GM23338 (cell line): ENCODE measurements at regions not wholly inside any gene's neighbourhood (a gene's known extent, or its start where the extent isn't known, plus 50 kb on each side); places are given as distances from the start of the nearest gene placed in this dataset.

Experiments
- ATAC-seq: fragments of 200-7000 bp; cut with Tn5 transposase; 3 replicates; pipeline ENCODE4 v1.9.1; 2020
- DNase-seq: peaks from one replicate; pipeline ENCODE4 v3.0.0-alpha.2; 2015; ENCODE audit warnings: low spot score
- H2AFZ ChIP-seq: fragments of 200-600 bp; sonication (generic); 2 replicates; pipeline ENCODE4 v1.8.0; 2016; ENCODE audit warnings: antibody characterized with exemption, mild to moderate bottlenecking, moderate library complexity
- H3F3A ChIP-seq: fragments of 200-600 bp; sonication (generic); replicated peaks from 2 replicates; pipeline ENCODE4 v1.8.0; 2017; ENCODE audit warnings: antibody characterized with exemption, mixed run types, low read depth
- H3K27ac ChIP-seq: fragments of 200-600 bp; sonication (generic); 2 replicates; pipeline ENCODE4 v1.6.1; 2016; ENCODE audit warnings: low read depth
- H3K27me3 ChIP-seq: fragments of 200-600 bp; sonication (generic); 2 replicates; pipeline ENCODE4 v1.8.0; 2016; ENCODE audit warnings: mild to moderate bottlenecking, mixed run types, moderate library complexity; ENCODE audit not compliant: insufficient read depth
- H3K36me3 ChIP-seq: fragments of 200-600 bp; sonication (generic); 2 replicates; pipeline ENCODE4 v1.8.0; 2016; ENCODE audit warnings: mild to moderate bottlenecking; ENCODE audit not compliant: insufficient read depth
- H3K4me1 ChIP-seq: fragments of 200-600 bp; sonication (generic); 2 replicates; pipeline ENCODE4 v1.8.0; 2016; ENCODE audit warnings: mild to moderate bottlenecking, moderate library complexity; ENCODE audit not compliant: insufficient read depth
- H3K4me2 ChIP-seq: fragments of 200-600 bp; sonication (generic); 2 replicates; pipeline ENCODE4 v1.7.1; 2017; ENCODE audit warnings: mixed run types
- H3K4me3 ChIP-seq: fragments of 200-600 bp; sonication (generic); 2 replicates; pipeline ENCODE4 v1.6.1; 2016; ENCODE audit warnings: mixed run types
- H3K79me2 ChIP-seq: fragments of 200-600 bp; sonication (generic); replicated peaks from 2 replicates; pipeline ENCODE4 v1.8.0; 2017; ENCODE audit warnings: mild to moderate bottlenecking; ENCODE audit not compliant: insufficient read depth
- H3K9me2 ChIP-seq: fragments of 200-600 bp; sonication (generic); 2 replicates; pipeline ENCODE4 v1.8.0; 2017; ENCODE audit not compliant: insufficient read depth
- H4K20me1 ChIP-seq: fragments of 200-600 bp; sonication (generic); replicated peaks from 2 replicates; pipeline ENCODE4 v1.8.0; 2017; ENCODE audit warnings: mild to moderate bottlenecking; ENCODE audit not compliant: insufficient read depth
- H3K27ac Mint-ChIP-seq: 2 replicates; pipeline ENCODE4 v1.8.0; 2020; ENCODE audit warnings: inconsistent platforms, mild to moderate bottlenecking, moderate library complexity, mixed read lengths
- H3K27me3 Mint-ChIP-seq: 3 replicates; pipeline ENCODE4 v1.8.0; 2022; ENCODE audit warnings: low read depth, mild to moderate bottlenecking, moderate library complexity, mixed read lengths, inconsistent platforms; ENCODE audit not compliant: insufficient read depth, poor library complexity
- H3K36me3 Mint-ChIP-seq: 3 replicates; pipeline ENCODE4 v1.8.0; 2021; ENCODE audit warnings: low read depth, mild to moderate bottlenecking, inconsistent platforms, moderate library complexity, mixed read lengths
- H3K4me1 Mint-ChIP-seq: 3 replicates; pipeline ENCODE4 v1.8.0; 2020; ENCODE audit warnings: mild to moderate bottlenecking, inconsistent platforms, mixed read lengths
- H3K4me3 Mint-ChIP-seq: 3 replicates; pipeline ENCODE4 v1.8.0; 2021; ENCODE audit warnings: moderate library complexity, mild to moderate bottlenecking, inconsistent platforms, mixed read lengths
- H3K9me3 Mint-ChIP-seq: 3 replicates; pipeline ENCODE4 v1.8.0; 2020; ENCODE audit warnings: moderate library complexity, mild to moderate bottlenecking, inconsistent platforms, mixed read lengths
- CREB1 ChIP-seq: fragments of 250-450 bp; sonication (Bioruptor Pico); IDR thresholded peaks from 2 replicates; pipeline ENCODE4 v1.5.0; 2020; ENCODE audit warnings: low read depth, mild to moderate bottlenecking, moderate library complexity
- CTCF ChIP-seq, 2 experiments: fragments of 200-600 bp in 1 of 2; sonication (generic) in 1 of 2; conservative IDR thresholded peaks; 2 replicates each; pipeline versions ENCODE4 v1.5.1 to v1.6.1; 2016 to 2017; ENCODE audit warnings: antibody characterized with exemption in 2 of 2, low read depth in 2 of 2, mild to moderate bottlenecking in 2 of 2, moderate library complexity in 1 of 2
- ETS1 ChIP-seq: IDR thresholded peaks from 2 replicates; pipeline ENCODE4 v1.6.1; 2016; ENCODE audit warnings: antibody characterized with exemption
- EZH2 ChIP-seq: fragments of 200-600 bp; sonication (generic); IDR thresholded peaks from one replicate; pipeline ENCODE4 v1.8.0; 2017; ENCODE audit warnings: antibody characterized with exemption, mild to moderate bottlenecking, low read depth; ENCODE audit not compliant: unreplicated experiment
- EZH2phosphoT487 ChIP-seq: fragments of 200-600 bp; sonication (generic); IDR thresholded peaks from one replicate; pipeline ENCODE4 v1.8.1; 2018; ENCODE audit warnings: antibody characterized with exemption; ENCODE audit not compliant: unreplicated experiment
- JUNB ChIP-seq: IDR thresholded peaks from one replicate; pipeline ENCODE4 v1.6.1; 2016; ENCODE audit warnings: antibody characterized with exemption; ENCODE audit not compliant: unreplicated experiment
- NANOG ChIP-seq: IDR thresholded peaks from 2 replicates; pipeline ENCODE4 v1.6.1; 2016; ENCODE audit warnings: antibody characterized with exemption, borderline replicate concordance
- POLR2AphosphoS5 ChIP-seq: IDR thresholded peaks from 2 replicates; pipeline ENCODE4 v1.6.1; 2016; ENCODE audit warnings: antibody characterized with exemption, low read depth
- REST ChIP-seq: IDR thresholded peaks from one replicate; pipeline ENCODE4 v1.6.1; 2018; ENCODE audit warnings: antibody characterized with exemption; ENCODE audit not compliant: unreplicated experiment
- STAT1 ChIP-seq: IDR thresholded peaks from one replicate; pipeline ENCODE4 v1.6.1; 2016; ENCODE audit warnings: antibody characterized with exemption; ENCODE audit not compliant: unreplicated experiment
- ZNF114 ChIP-seq: fragments of 250-450 bp; sonication (Bioruptor Pico); IDR thresholded peaks from 2 replicates; pipeline ENCODE4 v1.5.0; 2020; ENCODE audit warnings: mild to moderate bottlenecking, moderate library complexity
- ZNF331 ChIP-seq: fragments of 250-450 bp; sonication (Bioruptor Pico); IDR thresholded peaks from 2 replicates; pipeline ENCODE4 v1.5.0; 2020; ENCODE audit warnings: low read depth, mild to moderate bottlenecking, moderate library complexity
- ZNF462 ChIP-seq: fragments of 250-450 bp; sonication (Bioruptor Pico); IDR thresholded peaks from 2 replicates; pipeline ENCODE4 v1.5.0; 2020; ENCODE audit warnings: mild to moderate bottlenecking, moderate library complexity

- TF ChIP-seq CTCF (conservative IDR thresholded peaks at IDR 0.05; ENCODE audit: low read depth in 2 of 2), result no peak
Observed at GRCh38 chr5:10110228-10110627, 139.5 kb downstream of the ATPSCKMT start (continued).

- Mint-ChIP-seq H3K4me1 (peaks cover 17% of the 10 kb centered on the region), H3K36me3 (peaks cover 13% of the 10 kb centered on the region), H3K27me3 (peaks cover 12% of the 10 kb centered on the region), H3K9me3 (peaks cover 8% of the 10 kb centered on the region), H3K4me3 (no peak overlapping the region), H3K27ac (no peak overlapping the region)
- no peak for ATAC-seq
- Histone ChIP-seq H3K27me3 (no peaks in the 10 kb centered on the region), H3K36me3 (no peaks in the 10 kb centered on the region), H3K4me1 (peaks cover 4% of the 10 kb centered on the region; the same call in 1 of the 2 replicates), H3K79me2 (no peaks in the 10 kb centered on the region), H3K4me3 (no peak overlapping the region), H2AFZ (no peak overlapping the region), H3K27ac (no peak overlapping the region), H3F3A (no peaks in the 10 kb centered on the region), H3K9me2 (0 out of 2 replicates have a peak, but pooled peaks cover 5% of the 10 kb centered on the region), H4K20me1 (no peaks in the 10 kb centered on the region), H3K4me2 (no peak overlapping the region)
- no peak for DNase-seq
- TF ChIP-seq ETS1 (no peak), EZH2phosphoT487 (no peak), POLR2AphosphoS5 (no peak), CREB1 (no peak), NANOG (no peak), STAT1 (no peak), ZNF114 (no peak), JUNB (no peak), ZNF331 (no peak), EZH2 (no peak), ZNF462 (CRISPR knock-in tag) (no peak), REST (no peak)
Observed at GRCh38 chr5:10109299-10109698, 140.4 kb downstream of the ATPSCKMT start.
